HG03135 (cell line): ENCODE measurements at regions not wholly inside any gene's neighbourhood (a gene's known extent, or its start where the extent isn't known, plus 50 kb on each side); places are given as distances from the start of the nearest gene placed in this dataset.
"Not testable (repeated sequence)": the region's sequence is repeated elsewhere in the genome, so short reads cannot be mapped to it uniquely, and the experiment has no call there.

ENCODE experiments used
- ATAC-seq: cut with Tn5 transposase; IDR thresholded peaks from one replicate; pipeline ENCODE4 v1.9.1; 2021; ENCODE audit warnings: mild to moderate bottlenecking, moderate library complexity; ENCODE audit not compliant: unreplicated experiment

GRCh38 chr5:54885636-54886035 lies 99.8 kb downstream of the ESM1 start:
- ATAC-seq = no peak

- ATAC-seq = no peak
Measured at GRCh38 chr5:54884195-54884536, 101.2 kb downstream of the ESM1 start.

DNA sequence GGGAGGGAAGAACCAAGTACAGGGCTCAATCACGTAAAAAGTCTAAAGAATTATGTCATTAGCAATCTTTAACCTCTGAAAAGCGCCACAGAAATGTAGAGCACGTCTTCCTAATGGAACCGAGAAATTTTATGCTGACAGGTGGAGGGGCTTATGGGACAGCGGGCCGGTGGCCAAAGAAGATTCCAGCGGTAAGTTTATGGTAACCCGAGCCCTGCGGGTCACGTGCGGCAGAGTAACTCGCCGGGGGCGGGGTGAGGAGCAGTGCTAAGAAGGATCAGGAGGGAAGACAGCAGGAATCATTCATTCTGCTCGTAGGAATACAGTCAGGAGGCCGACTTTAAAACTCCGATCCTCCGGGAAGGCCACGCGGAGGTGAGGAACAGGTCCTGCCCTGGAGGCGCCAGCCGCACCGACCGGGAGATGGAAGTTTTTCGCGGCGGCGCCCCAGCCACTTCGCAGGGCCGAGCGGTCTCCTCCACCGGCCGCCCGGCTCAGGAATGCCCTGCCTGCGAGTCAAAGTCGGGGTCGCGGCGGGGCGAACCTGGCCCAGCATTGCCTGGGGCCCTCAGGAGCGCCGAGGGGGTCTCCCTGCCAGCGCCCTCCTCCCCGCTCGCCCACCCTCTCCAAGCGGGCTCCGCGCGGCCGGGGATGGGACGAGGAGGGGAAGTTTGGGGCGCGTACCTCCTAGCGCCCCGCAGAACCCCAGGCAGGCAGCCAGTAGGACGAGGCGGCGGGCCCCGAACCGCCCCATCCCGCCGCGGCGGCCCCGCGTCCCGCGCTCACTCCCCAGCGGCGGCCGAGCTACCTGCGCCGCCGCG lies 101.8 kb downstream of the ESM1 start:
- ATAC-seq = no peak

DNA sequence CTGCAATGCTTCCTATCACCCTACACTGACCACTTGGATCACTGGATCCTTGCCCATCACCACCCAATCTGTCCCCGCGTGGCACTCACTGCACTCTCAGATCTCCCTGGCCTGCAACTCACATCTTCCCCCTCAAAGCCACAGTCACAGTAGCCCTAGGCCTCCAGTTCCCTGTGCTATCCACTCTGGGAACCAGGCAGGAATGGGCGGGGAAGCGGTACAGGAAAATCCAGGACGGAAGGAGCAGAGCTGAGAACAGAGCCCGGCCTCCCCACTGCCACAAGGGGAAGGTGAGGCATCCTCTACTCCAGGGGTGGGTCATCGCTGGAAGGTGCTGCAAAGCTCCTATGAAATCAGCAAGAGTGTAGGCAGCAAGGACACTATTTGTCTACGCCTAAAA lies 102.6 kb downstream of the ESM1 start:
- no peak for ATAC-seq

DNA sequence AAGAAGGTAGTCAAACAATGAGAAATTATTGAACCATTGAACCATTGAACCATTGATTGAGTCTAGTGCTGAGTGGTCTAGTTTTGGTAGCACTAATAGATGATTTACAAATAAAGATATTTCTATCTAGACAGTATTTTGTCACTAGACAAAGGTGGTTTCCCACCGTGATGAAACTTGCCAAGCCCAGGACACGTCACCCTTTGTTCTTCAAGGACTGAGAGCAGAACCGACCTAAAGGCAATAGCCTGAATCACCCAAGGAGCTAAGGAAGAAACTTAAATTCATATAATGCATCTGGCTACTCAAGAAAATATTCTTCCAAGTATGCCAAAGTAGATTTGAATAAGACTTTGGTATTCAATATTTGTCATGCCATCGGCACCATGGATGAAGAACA lies 103.3 kb downstream of the ESM1 start:
- no peak for ATAC-seq

- no peak for ATAC-seq
Measured at GRCh38 chr5:54881286-54882005, 103.9 kb downstream of the ESM1 start.

GRCh38 chr5:54876976-54877375 lies 108.4 kb downstream of the ESM1 start:
- ATAC-seq = no peak

DNA sequence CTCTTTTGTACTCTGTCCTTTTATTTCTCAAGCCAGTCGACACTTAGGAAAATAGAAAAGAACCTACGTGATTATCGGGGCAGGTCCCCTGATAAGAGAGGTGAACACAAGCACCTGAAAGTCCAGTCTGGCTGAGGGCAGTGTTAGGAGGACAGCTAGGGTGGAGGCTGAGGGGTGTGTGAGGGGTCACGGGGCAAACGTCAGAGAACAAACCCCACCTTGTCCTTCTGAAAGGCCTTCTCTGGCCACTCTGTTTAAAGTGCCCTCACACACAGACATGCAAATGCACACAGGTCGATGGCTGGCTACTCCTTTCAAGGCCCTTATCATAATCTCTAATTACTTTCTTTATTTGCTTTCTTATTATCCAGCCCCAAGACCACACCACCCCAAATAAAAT lies 108.8 kb downstream of the ESM1 start:
- ATAC-seq = no peak

GRCh38 chr5:54874337-54875021 lies 110.9 kb downstream of the ESM1 start:
- no peak for ATAC-seq

DNA sequence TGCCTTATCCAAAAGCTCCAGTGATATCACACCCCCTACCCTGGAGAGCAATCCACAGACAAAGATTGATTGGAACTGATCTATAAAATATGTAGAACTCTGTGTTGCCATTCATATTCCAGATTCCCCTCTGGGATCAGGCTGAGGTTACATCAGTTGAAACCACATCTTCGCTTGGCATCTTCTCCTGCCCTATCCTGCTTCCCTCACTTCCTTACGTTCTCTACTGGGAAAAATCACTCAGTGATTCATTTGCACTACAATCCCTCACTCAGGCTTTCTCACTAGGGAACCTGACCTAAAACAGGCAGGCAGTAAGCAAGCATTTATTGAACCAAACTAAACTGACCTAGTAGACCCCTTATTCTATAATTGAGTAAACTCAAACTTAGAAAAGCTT lies 111.7 kb downstream of the ESM1 start:
- no peak for ATAC-seq

DNA sequence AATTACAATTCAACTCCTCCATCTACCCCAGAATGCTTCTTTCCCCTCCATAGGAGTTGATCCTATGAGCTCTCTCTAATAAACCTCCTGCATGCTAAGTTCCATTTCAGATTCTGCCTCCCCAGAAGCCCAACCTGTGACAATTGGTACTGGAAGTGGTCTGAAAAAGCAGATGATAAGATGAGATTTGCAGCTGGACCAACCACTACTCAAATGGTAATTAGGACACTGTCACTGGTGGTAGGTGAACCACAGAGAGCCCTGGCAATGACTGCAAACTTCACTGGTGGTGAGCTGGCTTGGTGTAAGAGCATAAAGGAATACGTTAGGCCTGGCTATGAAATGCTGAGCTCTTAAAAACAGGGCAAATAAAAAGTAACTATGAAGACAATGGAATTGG lies 112.6 kb downstream of the ESM1 start:
- ATAC-seq = no peak

- no peak for ATAC-seq
Measured at GRCh38 chr5:54870271-54870670, 115.1 kb downstream of the ESM1 start.

DNA sequence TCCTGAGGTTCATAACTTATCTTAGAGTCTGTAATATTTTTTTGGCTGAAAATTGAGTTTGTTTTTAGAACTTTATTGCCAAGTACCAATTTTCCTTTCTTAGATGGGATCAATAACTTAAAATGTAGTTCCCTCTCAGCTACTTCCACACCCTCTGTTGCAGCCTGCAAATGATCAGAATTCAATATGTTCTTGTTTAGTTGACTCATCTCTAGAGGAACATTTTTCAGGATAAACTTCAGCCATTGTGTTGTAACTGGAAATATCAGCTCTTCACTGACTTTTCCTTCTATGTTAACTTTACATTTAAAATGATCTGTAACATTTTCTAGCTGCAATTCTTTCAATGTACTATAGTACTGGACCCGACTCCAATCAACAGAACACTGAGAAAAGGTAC lies 115.7 kb downstream of the ESM1 start:
- ATAC-seq = no peak

DNA sequence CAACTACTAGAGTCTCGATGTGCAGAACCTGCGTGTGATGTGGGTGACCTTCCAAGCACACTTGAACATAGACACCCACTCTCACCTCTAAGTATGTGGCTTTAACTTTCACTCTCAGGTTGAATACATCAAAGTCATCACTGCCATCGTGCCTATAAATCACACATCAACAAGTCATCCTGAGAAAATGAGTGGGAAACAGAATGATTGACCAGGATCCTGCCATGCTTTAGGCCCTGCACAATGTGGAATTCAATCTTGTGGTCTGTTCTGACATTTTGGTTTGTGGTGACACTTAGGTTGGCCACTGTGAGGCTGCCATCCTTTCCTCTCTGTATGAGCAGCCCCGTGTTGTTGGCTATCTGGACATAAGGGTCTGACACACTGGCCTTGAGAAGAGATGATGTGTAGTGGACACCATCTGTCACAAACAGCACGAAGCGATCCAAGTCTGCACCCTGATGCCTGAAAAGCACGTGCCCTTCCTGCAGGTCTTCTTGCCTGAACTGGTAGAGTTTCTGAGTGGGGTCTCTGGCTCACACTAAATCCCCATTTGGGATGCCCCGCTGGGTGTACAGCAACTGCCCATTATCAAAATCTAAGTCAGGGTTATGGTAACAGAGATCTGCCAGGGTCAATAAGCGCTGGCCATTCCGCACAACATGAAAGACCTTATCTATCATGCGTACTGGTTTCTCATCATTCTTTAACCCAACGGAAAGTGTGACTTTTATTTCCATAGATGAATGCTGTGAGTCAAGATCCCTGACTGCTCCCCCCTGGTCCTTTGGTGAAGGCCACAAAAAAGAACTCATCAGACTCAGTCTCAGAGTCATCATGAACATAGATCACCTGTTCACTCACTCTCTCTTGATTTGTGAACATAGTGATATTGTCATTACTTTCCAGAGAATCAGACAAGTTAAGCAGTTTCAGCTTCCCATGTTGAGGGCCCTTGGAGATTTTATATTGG lies 116.6 kb downstream of the ESM1 start:
- ATAC-seq = no peak

DNA sequence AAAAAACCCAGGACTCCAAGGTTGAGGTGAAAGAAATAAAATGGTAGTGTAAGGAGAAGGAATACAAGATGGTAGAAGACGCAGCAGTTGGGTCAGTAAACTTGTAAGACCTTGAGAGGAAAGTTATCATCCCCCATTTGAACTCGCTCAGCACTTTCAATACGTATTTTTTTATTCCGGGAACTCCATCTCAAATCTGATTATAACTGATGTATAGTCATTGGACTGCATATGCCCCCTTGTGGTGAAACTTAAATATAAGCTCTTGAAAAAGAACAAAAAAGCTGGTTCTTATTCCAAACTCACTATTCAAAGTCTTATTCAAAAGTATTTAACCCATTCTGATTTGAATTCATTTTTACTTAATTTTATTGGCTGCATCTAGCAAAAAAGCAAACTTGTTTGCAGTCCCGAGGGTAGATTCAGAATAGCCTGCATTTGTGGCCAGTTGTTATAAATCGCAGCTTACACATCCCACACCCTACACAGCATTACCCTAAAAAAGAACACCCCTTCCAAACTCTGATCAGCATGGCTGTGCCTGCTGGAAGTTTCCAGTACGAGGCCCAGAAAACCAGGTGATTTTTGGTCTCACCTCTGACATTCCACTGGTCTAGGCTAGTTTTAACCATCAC lies 118.0 kb downstream of the ESM1 start:
- ATAC-seq = no peak

- not testable (repeated sequence) for ATAC-seq
Measured at GRCh38 chr5:54864911-54865515, 120.4 kb downstream of the ESM1 start.

GRCh38 chr5:54862036-54862435 lies 123.4 kb downstream of the ESM1 start:
- no peak for ATAC-seq

DNA sequence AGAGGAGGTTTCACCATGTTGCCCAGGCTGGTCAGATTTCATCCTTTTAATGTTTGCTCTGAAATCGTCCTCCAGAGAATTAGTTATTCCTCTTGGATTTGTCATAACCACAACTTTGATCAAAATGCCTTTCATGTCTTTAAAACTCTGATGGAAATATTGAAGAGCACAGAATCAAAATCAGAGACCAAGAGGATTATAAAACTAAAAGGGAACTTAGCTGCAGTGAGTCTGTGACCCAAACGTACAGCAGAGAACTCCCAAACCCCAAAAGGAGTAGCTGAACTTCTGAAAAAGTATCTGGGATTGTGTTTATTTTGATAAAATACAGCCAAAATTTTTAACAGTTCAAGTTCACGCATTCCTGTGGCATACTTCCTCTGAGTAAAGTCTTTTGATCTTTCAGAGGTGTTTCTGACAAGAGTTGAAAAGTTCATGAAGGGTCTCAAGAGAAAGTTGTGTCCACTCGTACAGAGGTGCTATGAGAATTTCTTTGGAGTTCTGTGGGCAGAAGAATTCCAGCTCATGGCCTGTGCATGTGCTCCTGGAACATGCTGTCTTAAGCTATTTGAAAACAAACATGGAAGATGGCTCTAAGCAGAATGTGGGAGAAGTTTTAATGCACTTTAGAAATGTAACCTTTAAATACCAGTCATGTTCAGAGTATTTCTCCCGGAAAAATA lies 124.0 kb downstream of the ESM1 start:
- no peak for ATAC-seq

- ATAC-seq = no peak
Measured at GRCh38 chr5:54860321-54860720, 125.1 kb downstream of the ESM1 start.
